HL-60 (cell line): ENCODE measurements at regions not wholly inside any gene's neighbourhood (a gene's known extent, or its start where the extent isn't known, plus 50 kb on each side); places are given as distances from the start of the nearest gene placed in this dataset.

Source experiments
- DNase-seq, 2 experiments: peaks; one replicate each; pipeline ENCODE4 v3.0.0-alpha.2; 2010 to 2020; ENCODE audit warnings: low read depth in 1 of 2, low spot score in 1 of 2
- H3K27ac ChIP-seq: fragments of 250-450 bp; sonication (Bioruptor Pico); replicated peaks from 2 replicates; pipeline ENCODE4 v1.5.1; 2020; ENCODE audit warnings: mild to moderate bottlenecking, moderate library complexity
- H3K27me3 ChIP-seq: fragments of 250-450 bp; sonication (Bioruptor Pico); 2 replicates; pipeline ENCODE4 v1.5.1; 2021; ENCODE audit warnings: mild to moderate bottlenecking, moderate library complexity; ENCODE audit not compliant: insufficient read depth, poor library complexity, severe bottlenecking
- H3K4me3 ChIP-seq: replicated peaks from 2 replicates; pipeline ENCODE4 v1.5.1; 2011; ENCODE audit warnings: mild to moderate bottlenecking, control low read depth, low read length; ENCODE audit not compliant: insufficient read depth
- CTCF ChIP-seq: IDR thresholded peaks from one replicate; pipeline ENCODE4 v1.5.1; 2011; ENCODE audit warnings: low read length, control low read depth, inconsistent platforms; ENCODE audit not compliant: insufficient read depth
- GABPA ChIP-seq: IDR thresholded peaks from 2 replicates; pipeline ENCODE4 v1.6.1; 2012; ENCODE audit warnings: low read depth
- POLR2AphosphoS5 ChIP-seq: IDR thresholded peaks from 2 replicates; pipeline ENCODE4 v1.6.1; 2012; ENCODE audit warnings: low read depth
- REST ChIP-seq: IDR thresholded peaks from 2 replicates; pipeline ENCODE4 v1.6.1; 2012; ENCODE audit warnings: low read depth; ENCODE audit not compliant: insufficient replicate concordance
- SPI1 ChIP-seq: IDR thresholded peaks from 2 replicates; pipeline ENCODE4 v1.6.1; 2012; ENCODE audit warnings: low read depth, mild to moderate bottlenecking, borderline replicate concordance

DNA sequence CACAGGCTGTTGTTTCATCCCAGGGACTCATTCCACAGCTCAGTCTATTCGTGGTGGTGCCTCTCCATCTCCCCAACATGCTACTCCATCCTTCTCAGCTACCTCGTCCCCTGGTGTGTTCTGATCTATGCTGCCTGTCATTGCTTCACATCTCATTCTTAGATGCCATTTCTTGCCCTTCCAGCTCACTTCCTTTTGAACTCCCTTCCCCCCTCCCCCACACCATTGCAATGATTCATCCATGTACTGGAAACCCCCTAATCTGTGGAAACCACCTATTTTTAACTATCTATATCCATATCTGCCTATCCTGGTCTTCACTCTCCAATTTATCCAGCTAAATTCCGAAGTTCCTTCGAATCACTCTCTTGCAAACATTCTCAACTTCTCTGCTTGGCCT is 65.7 kb upstream of the PARD3B start:
- no peak for DNase-seq
- Histone ChIP-seq H3K27me3 (no peaks in the 10 kb centered on the region), H3K27ac (no peak overlapping the region), H3K4me3 (no peak overlapping the region)
- TF ChIP-seq SPI1 (no peak), CTCF (no peak), POLR2AphosphoS5 (no peak), GABPA (no peak), REST (no peak)

- Histone ChIP-seq H3K4me3 (no peak overlapping the region), H3K27ac (no peak overlapping the region), H3K27me3 (no peaks in the 10 kb centered on the region)
- no peak for DNase-seq
- no peak for TF ChIP-seq REST
- no peak for TF ChIP-seq POLR2AphosphoS5
- TF ChIP-seq CTCF = no peak
- no peak for TF ChIP-seq GABPA
- no peak for TF ChIP-seq SPI1
Measured at GRCh38 chr2:204480676-204481075, 64.6 kb upstream of the PARD3B start.

DNA sequence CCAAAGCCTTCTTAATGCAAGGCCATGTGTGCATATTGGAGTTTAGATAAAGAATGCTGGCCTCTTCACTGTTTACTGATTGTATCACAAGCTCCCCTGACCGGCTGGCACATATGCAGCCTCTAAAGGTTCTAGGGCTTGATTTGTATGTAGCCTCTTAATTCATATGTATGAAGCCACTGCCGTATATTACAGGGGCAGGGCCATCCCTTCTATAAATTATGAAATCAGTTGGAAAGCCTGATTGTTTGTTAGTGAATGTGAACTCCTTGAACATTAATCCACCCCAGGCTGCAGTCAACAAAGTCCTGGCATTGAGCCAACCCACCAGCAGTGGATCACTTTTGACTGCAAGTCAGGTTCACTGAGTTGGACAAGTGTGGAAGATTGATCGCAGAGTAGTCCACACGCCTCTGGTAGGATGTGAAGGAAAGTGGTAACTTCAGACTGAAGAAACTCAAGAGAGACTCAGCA is 61.6 kb upstream of the PARD3B start:
- H3K27me3 ChIP-seq = no peaks in the 10 kb centered on the region
- H3K27ac ChIP-seq = no peak overlapping the region
- no peak for DNase-seq
- no peak overlapping the region for H3K4me3 ChIP-seq
- no peak for TF ChIP-seq GABPA
- TF ChIP-seq REST = no peak
- no peak for TF ChIP-seq CTCF
- TF ChIP-seq POLR2AphosphoS5 = no peak
- TF ChIP-seq SPI1 = no peak
